ENCODE measurements at regions not wholly inside any gene's neighbourhood (a gene's known extent, or its start where the extent isn't known, plus 50 kb on each side); places are given as distances from the start of the nearest gene placed in this dataset.

- TF ChIP-seq ZSCAN18 (CRISPR knock-in tag; IDR thresholded peaks at IDR 0.05) (no peak), NR3C1 (CRISPR knock-in tag; conservative IDR thresholded peaks at IDR 0.05; ENCODE audit: low read depth) (no peak)
Measured at GRCh38 chr2:204134421-204134820, 197.9 kb downstream of the ICOS start (continued).

GRCh38 chr2:204135752-204136151 lies 199.2 kb downstream of the ICOS start:
- Mint-ChIP-seq H3K4me1 (peaks cover 26% of the 10 kb centered on the region), H3K4me3 (no peak overlapping the region), H3K9me3 (peaks cover 11% of the 10 kb centered on the region; the same call in 1 of the 2 replicates), H3K36me3 (no peaks in the 10 kb centered on the region), H3K27me3 (ENCODE audit: low read depth) (peaks cover 7% of the 10 kb centered on the region; the same call in 1 of the 2 replicates), H3K27ac (no peak overlapping the region)
- POLR2A ChIA-PET, result no interaction called here
- no peak for TF ChIP-seq USF2 (CRISPR knock-in tag; IDR thresholded peaks at IDR 0.05)
- TF ChIP-seq NFATC4 (CRISPR knock-in tag; IDR thresholded peaks at IDR 0.05), result no peak
- no peak for TF ChIP-seq ATF6 (CRISPR knock-in tag; IDR thresholded peaks at IDR 0.05)
- TF ChIP-seq ZNF232 (CRISPR knock-in tag; IDR thresholded peaks at IDR 0.05), result no peak
- no peak for TF ChIP-seq USF1 (CRISPR knock-in tag; IDR thresholded peaks at IDR 0.05)
- TF ChIP-seq CREB1 (CRISPR knock-in tag; IDR thresholded peaks at IDR 0.05), result no peak
- TF ChIP-seq OVOL2 (CRISPR knock-in tag; IDR thresholded peaks at IDR 0.05; ENCODE audit: borderline replicate concordance), result no peak
- TF ChIP-seq NR1H2 (CRISPR knock-in tag; IDR thresholded peaks at IDR 0.05), result no peak
- no peak for TF ChIP-seq SOX15 (CRISPR knock-in tag; IDR thresholded peaks at IDR 0.05)
- no peak for TF ChIP-seq TCF7 (CRISPR knock-in tag; IDR thresholded peaks at IDR 0.05; ENCODE audit: low read depth)
- no peak for TF ChIP-seq ESRRA (CRISPR knock-in tag; IDR thresholded peaks at IDR 0.05; ENCODE audit: borderline replicate concordance)
- TF ChIP-seq ZBTB21 (CRISPR knock-in tag; IDR thresholded peaks at IDR 0.05; ENCODE audit: borderline replicate concordance), result no peak
- TF ChIP-seq NR2C2 (CRISPR knock-in tag; IDR thresholded peaks at IDR 0.05), result no peak
- no peak for TF ChIP-seq ZNF396 (CRISPR knock-in tag; IDR thresholded peaks at IDR 0.05; ENCODE audit: borderline replicate concordance)
- no peak for TF ChIP-seq ATF3 (CRISPR knock-in tag; conservative IDR thresholded peaks at IDR 0.05)
- TF ChIP-seq RORB (CRISPR knock-in tag; IDR thresholded peaks at IDR 0.05), result no peak
- TF ChIP-seq ZNF121 (CRISPR knock-in tag; IDR thresholded peaks at IDR 0.05), result no peak
- no peak for TF ChIP-seq EMX1 (CRISPR knock-in tag; IDR thresholded peaks at IDR 0.05)
- no peak for TF ChIP-seq ATF2 (CRISPR knock-in tag; IDR thresholded peaks at IDR 0.05; ENCODE audit: borderline replicate concordance, low read depth)
- no peak for DNase-seq (ENCODE audit: low spot score)
- ATAC-seq, result no peak
- CTCF ChIA-PET, result interaction anchor here (1.3 to 2.5 kb wide), 2 partner anchors 10 to 42 kb away, joined by 5 to 8 read pairs; no protein-coding TSS in a partner anchor
